Inflammatory macrophage treated with lipopolysaccharide for 1 hour (primary cell): ENCODE measurements at regions not wholly inside any gene's neighbourhood (a gene's known extent, or its start where the extent isn't known, plus 50 kb on each side); places are given as distances from the start of the nearest gene placed in this dataset.
"Not testable (repeated sequence)": the region's sequence is repeated elsewhere in the genome, so short reads cannot be mapped to it uniquely, and the experiment has no call there.

Source experiments
- DNase-seq, 2 donors: peaks; one replicate each; pipeline ENCODE4 v3.0.0-alpha.2; 2020 to 2022

GRCh38 chr14:51447411-51447810, 204.3 kb upstream of the FRMD6 start:
- DNase-seq = no peak

- no peak for DNase-seq
These were observed 202.7 kb upstream of the FRMD6 start for GRCh38 chr14:51448831-51449670.

GRCh38 chr14:51449681-51450080, 202.0 kb upstream of the FRMD6 start:
- no peak for DNase-seq

GRCh38 chr14:51451561-51451960, 200.1 kb upstream of the FRMD6 start:
- DNase-seq = no peak

- DNase-seq = no peak
These were observed 197.8 kb upstream of the FRMD6 start for GRCh38 chr14:51453869-51454268.

- DNase-seq = no peak
These were observed 197.4 kb upstream of the FRMD6 start for GRCh38 chr14:51454351-51454750.

- DNase-seq = no peak
These were observed 196.5 kb upstream of the FRMD6 start for GRCh38 chr14:51455041-51455835.

- no peak for DNase-seq
These were observed 193.7 kb upstream of the FRMD6 start for GRCh38 chr14:51457843-51458562.

GRCh38 chr14:51458563-51458955, 193.2 kb upstream of the FRMD6 start:
- DNase-seq = no peak

- DNase-seq = no peak
These were observed 191.7 kb upstream of the FRMD6 start for GRCh38 chr14:51460011-51460410.

GRCh38 chr14:51462182-51462581, 189.5 kb upstream of the FRMD6 start:
- no peak for DNase-seq

GRCh38 chr14:51462706-51463105, 189.0 kb upstream of the FRMD6 start:
- DNase-seq = no peak

GRCh38 chr14:51463461-51463860, 188.2 kb upstream of the FRMD6 start:
- no peak for DNase-seq

- DNase-seq = no peak
These were observed 187.3 kb upstream of the FRMD6 start for GRCh38 chr14:51464411-51464810.

- DNase-seq = no peak
These were observed 186.2 kb upstream of the FRMD6 start for GRCh38 chr14:51465486-51465885.

- DNase-seq = not testable (repeated sequence)
These were observed 184.3 kb upstream of the FRMD6 start for GRCh38 chr14:51467392-51467791.

GRCh38 chr14:51468523-51468922, 183.2 kb upstream of the FRMD6 start:
- no peak for DNase-seq

GRCh38 chr14:51472881-51473280, 178.8 kb upstream of the FRMD6 start:
- no peak for DNase-seq

GRCh38 chr14:51473351-51473750, 178.4 kb upstream of the FRMD6 start:
- DNase-seq = no peak

GRCh38 chr14:51473808-51474565, 177.7 kb upstream of the FRMD6 start:
- no peak for DNase-seq

GRCh38 chr14:51474854-51475253, 176.9 kb upstream of the FRMD6 start:
- no peak for DNase-seq

GRCh38 chr14:51478175-51478621, 173.5 kb upstream of the FRMD6 start:
- DNase-seq = no peak
